Naive B cell (primary cell): ENCODE measurements at regions not wholly inside any gene's neighbourhood (a gene's known extent, or its start where the extent isn't known, plus 50 kb on each side); places are given as distances from the start of the nearest gene placed in this dataset.

Experiments used
- ATAC-seq, 2 donors: fragments of 150-1000 bp; cut with Tn5 transposase; 2 replicates each; pipeline ENCODE4 v1.10.0; 2021; ENCODE audit warnings: low read depth in 2 of 2, mild to moderate bottlenecking in 2 of 2, moderate library complexity in 2 of 2
- DNase-seq: peaks from one replicate; pipeline ENCODE4 v3.0.0; 2022
- H3K27ac Mint-ChIP-seq, 6 donors: one replicate each; pipeline ENCODE4 v1.8.0; 2020 to 2022; ENCODE audit warnings: mild to moderate bottlenecking in 6 of 6, mixed read lengths in 6 of 6, moderate library complexity in 5 of 6, inconsistent platforms in 2 of 6
- H3K27me3 Mint-ChIP-seq, 3 donors: one replicate each; pipeline ENCODE4 v1.8.0; 2021 to 2022; ENCODE audit warnings: mixed read lengths in 3 of 3, mild to moderate bottlenecking in 1 of 3
- H3K36me3 Mint-ChIP-seq, 2 donors: one replicate each; pipeline ENCODE4 v1.8.0; 2020 to 2022; ENCODE audit warnings: mixed read lengths in 2 of 2, inconsistent platforms in 1 of 2, mild to moderate bottlenecking in 1 of 2
- H3K4me1 Mint-ChIP-seq, 3 donors: one replicate each; pipeline ENCODE4 v1.8.0; 2020 to 2022; ENCODE audit warnings: mixed read lengths in 3 of 3, inconsistent platforms in 1 of 3, mild to moderate bottlenecking in 1 of 3, moderate library complexity in 1 of 3
- H3K4me3 Mint-ChIP-seq, 8 donors: one replicate each; pipeline ENCODE4 v1.8.0; 2020 to 2022; ENCODE audit warnings: mild to moderate bottlenecking in 8 of 8, mixed read lengths in 8 of 8, moderate library complexity in 8 of 8, inconsistent platforms in 2 of 8
- H3K9me3 Mint-ChIP-seq, 7 donors: one replicate each; pipeline ENCODE4 v1.8.0; 2020 to 2022; ENCODE audit warnings: mixed read lengths in 7 of 7, mild to moderate bottlenecking in 5 of 7, inconsistent platforms in 2 of 7, moderate library complexity in 1 of 7

DNA sequence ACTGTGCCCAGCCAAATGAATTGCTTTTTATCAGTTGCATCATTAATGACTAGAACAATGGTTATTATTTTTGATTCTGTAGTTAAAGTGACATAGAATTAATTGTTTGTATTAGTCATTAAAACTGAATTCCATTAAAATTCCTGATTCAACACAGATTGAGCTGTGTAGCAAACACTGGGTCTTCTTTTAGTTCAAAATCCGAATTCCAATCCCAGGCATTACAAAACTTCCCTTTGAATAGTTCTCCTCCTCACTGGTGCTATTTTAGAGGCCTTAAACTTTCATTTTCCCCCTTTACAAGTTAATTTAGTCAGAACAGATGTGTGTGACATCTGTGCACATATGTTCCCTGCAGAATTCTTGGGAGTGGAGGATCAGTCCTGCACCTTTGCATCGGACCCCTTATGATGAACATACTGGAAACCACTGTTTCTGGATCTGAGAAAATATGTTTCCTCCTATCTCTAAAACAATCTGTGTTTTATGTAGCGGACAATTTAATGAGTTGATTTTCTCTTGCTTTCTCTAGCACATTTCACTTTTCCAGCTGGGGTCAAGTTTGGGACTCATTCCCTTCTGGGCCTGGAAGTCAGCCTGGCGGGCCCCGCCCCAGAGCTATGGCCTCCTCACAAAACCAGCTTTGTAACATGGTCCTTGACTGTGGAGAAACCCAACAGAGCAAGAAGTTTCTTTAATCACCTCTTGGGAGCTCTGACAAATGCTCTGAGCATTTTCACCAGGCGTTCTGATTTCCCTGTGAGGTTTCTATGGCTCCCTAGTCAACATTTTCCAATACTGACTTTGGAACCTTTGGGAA is 87.9 kb upstream of the MAMDC2 start:
- Mint-ChIP-seq H3K27ac (no peak overlapping the region), H3K36me3 (peaks cover 0 to 2% of the 10 kb centered on the region in 2 donors), H3K9me3 (peaks cover 0 to 7% (median 3%) of the 10 kb centered on the region in 7 donors), H3K4me1 (no peaks in the 10 kb centered on the region), H3K27me3 (peaks cover 5 to 21% (median 11%) of the 10 kb centered on the region in 3 donors), H3K4me3 (no peak overlapping the region)
- ATAC-seq: no peak
- no peak for DNase-seq

DNA sequence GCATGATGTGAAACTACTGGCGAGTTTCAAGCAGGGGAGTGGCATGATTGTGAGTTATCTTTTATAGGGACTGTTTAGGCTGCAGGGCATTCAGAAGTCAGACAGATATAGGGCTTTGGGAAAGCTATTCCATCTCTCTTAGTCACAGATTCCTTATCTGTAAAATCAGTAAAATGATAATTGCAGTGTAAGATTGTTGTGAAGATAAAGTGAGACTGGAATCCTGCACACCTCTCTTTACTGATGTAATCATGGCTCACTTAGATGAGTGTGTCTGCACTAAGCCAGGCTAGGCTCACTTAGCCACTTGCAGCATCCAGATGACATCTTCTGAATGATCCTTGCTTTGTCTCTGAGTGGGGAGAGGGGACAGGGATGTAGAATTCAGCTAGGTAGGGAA is 81.8 kb upstream of the MAMDC2 start:
- H3K36me3 Mint-ChIP-seq: no peaks in the 10 kb centered on the region
- H3K27me3 Mint-ChIP-seq: peaks cover 9 to 22% (median 19%) of the 10 kb centered on the region in 3 donors
- ATAC-seq: no peak
- no peaks in the 10 kb centered on the region for H3K9me3 Mint-ChIP-seq
- no peak overlapping the region for H3K4me3 Mint-ChIP-seq
- H3K27ac Mint-ChIP-seq: no peak overlapping the region
- H3K4me1 Mint-ChIP-seq: no peaks in the 10 kb centered on the region
- DNase-seq: no peak

DNA sequence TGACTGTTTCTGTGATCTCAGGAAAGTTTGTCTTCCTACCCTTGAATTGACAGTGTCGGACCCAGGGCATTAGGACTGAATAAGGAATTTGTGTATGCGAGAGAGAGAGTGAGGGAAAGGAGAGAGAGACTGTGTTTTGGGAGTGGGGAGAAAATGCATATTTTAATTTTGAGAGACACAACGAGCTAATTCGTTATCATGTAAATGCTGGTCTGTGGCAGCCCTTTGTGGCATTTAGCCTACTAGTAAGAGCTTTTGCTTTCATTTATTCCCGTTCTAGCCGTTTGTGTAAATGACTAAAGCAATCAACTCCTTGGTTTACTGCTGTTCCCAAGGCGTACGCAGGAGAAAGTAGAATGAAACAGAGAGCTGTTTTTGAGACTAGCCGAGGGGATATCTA is 79.8 kb upstream of the MAMDC2 start:
- Mint-ChIP-seq H3K9me3 (no peaks in the 10 kb centered on the region), H3K27ac (no peak overlapping the region), H3K4me3 (no peak overlapping the region), H3K27me3 (peaks cover 13 to 22% (median 19%) of the 10 kb centered on the region in 3 donors), H3K36me3 (no peaks in the 10 kb centered on the region), H3K4me1 (no peaks in the 10 kb centered on the region)
- no peak for DNase-seq
- no peak for ATAC-seq

DNA sequence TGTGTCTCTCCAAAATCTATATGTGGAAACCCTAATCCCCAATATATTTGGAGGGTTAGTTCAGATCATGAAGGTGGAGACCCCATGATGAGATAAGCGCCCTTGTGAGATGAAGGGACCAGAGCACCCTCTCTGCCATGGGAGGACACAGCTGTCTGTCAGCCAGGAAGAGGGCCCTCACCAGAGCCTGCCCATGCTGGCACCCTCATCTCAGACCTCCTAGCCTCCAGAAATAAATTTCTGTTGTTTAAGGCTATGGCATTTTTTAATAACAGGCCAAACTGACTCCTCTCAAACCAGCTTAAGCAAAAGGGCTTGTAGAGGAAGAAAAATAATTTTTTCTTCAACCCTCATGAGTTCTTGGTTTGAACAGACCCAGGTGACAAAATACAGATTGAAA is 79.2 kb upstream of the MAMDC2 start:
- Mint-ChIP-seq H3K27me3 (peaks cover 15 to 22% (median 17%) of the 10 kb centered on the region in 3 donors), H3K9me3 (no peaks in the 10 kb centered on the region), H3K4me3 (no peak overlapping the region), H3K27ac (no peak overlapping the region), H3K4me1 (no peaks in the 10 kb centered on the region), H3K36me3 (no peaks in the 10 kb centered on the region)
- DNase-seq: no peak
- ATAC-seq: no peak

- DNase-seq (no peak), ATAC-seq (no peak)
- Mint-ChIP-seq H3K36me3 (no peaks in the 10 kb centered on the region), H3K4me1 (no peaks in the 10 kb centered on the region), H3K27me3 (peaks cover 11 to 22% (median 20%) of the 10 kb centered on the region in 3 donors), H3K4me3 (no peak overlapping the region), H3K9me3 (no peaks in the 10 kb centered on the region), H3K27ac (no peak overlapping the region)
These were observed 78.1 kb upstream of the MAMDC2 start for GRCh38 chr9:69965416-69966145.

DNA sequence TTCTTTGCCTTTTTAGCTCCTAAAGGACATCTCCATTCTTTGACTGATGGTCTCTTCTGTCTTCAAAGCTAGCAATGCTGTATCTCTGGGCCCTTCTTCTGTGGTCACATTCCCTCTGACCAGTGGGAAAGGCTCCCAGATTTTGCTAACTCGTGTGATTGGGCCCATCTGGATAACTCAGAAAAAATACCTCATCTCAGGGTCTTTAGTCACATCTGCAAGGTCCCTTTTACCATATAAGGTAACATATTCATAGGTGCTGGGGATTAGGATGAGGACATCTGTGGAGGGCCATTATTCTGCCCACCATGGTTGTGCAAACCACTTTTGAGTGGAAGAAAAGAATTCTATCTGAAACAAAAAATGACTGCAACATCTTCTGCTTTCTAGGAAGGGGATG is 76.3 kb upstream of the MAMDC2 start:
- H3K4me3 Mint-ChIP-seq: no peak overlapping the region
- H3K36me3 Mint-ChIP-seq: no peaks in the 10 kb centered on the region
- peak overlapping the region in 1 of 6 donors; percentile 22 for H3K27ac Mint-ChIP-seq

DNA sequence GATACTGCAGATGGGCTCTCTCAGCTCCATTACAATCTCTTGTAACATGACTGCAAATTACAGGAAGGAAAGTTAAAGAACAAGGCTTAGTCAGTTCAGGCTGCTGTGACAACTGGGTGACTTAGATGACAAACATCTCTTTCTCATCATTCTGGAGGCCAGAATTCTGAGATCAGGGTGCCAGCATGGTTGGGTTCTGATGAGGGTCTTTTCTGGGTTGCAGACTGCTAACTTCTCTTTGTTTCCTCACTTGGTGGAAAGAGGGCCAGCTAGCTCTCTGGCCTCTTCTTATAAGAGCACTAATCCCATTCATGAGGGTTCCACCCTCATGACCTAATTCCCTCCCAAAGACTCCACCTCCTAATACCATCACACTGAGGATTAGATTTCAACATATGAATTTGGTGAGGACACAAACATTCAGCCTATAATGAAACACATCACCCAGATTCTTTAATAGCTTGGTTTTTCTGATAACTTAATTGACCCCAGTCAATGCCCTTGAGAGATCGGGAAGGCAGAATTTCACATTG is 73.6 kb upstream of the MAMDC2 start:
- Mint-ChIP-seq H3K4me1 (no peaks in the 10 kb centered on the region), H3K36me3 (no peaks in the 10 kb centered on the region)

More for the DNA sequence above, 76.3 kb upstream of the MAMDC2 start:
- peaks cover 0 to 23% (median 17%) of the 10 kb centered on the region in 3 donors for H3K27me3 Mint-ChIP-seq
- no peaks in the 10 kb centered on the region for H3K4me1 Mint-ChIP-seq
- DNase-seq (no peak), ATAC-seq (no peak)
- no peaks in the 10 kb centered on the region for H3K9me3 Mint-ChIP-seq

GRCh38 chr9:69971643-69972449 is 71.8 kb upstream of the MAMDC2 start:
- peak in 1 of 2 donors; percentile 30 for ATAC-seq

More for the DNA sequence above, 73.6 kb upstream of the MAMDC2 start:
- peak overlapping the region in 1 of 6 donors; percentile 60 for H3K27ac Mint-ChIP-seq
- no peak overlapping the region for H3K4me3 Mint-ChIP-seq
- no peaks in the 10 kb centered on the region for H3K9me3 Mint-ChIP-seq
- ATAC-seq (no peak), DNase-seq (no peak)
- peaks cover 8 to 23% (median 11%) of the 10 kb centered on the region in 3 donors for H3K27me3 Mint-ChIP-seq

DNA sequence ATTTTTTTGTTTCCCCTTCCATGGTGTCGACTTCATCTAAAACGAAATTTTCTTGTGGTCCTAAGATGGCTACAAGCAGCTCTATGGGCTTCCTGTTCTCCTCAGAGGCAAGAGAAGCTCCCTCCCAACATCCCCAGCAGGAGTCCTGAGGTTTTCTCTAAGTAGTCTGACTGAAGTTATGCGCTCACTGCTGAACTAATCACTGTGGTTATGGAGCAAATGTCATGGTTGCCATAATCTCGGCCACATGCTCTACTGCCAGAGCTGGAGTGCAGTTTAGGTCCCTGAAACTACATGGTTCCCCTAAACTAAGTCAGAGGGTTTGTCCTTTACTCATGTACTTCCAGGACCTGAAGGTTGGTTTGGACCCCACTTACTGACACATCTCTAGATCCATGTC is 68.0 kb upstream of the MAMDC2 start:
- ATAC-seq (no peak), DNase-seq (no peak)
- H3K9me3 Mint-ChIP-seq: peaks cover 0 to 3% (median 0%) of the 10 kb centered on the region in 7 donors
- no peaks in the 10 kb centered on the region for H3K36me3 Mint-ChIP-seq
- H3K4me1 Mint-ChIP-seq: no peaks in the 10 kb centered on the region
- no peak overlapping the region for H3K4me3 Mint-ChIP-seq
- peaks cover 14 to 24% (median 21%) of the 10 kb centered on the region in 3 donors for H3K27me3 Mint-ChIP-seq
- no peak overlapping the region for H3K27ac Mint-ChIP-seq

More at GRCh38 chr9:69971643-69972449, 71.8 kb upstream of the MAMDC2 start:
- H3K9me3 Mint-ChIP-seq: no peaks in the 10 kb centered on the region
- peaks cover 15 to 24% (median 21%) of the 10 kb centered on the region in 3 donors for H3K27me3 Mint-ChIP-seq
- peak; percentile 15 for DNase-seq
- H3K27ac Mint-ChIP-seq: peak overlapping the region in 1 of 6 donors; percentile 33
- no peaks in the 10 kb centered on the region for H3K4me1 Mint-ChIP-seq
- H3K36me3 Mint-ChIP-seq: no peaks in the 10 kb centered on the region
- H3K4me3 Mint-ChIP-seq: no peak overlapping the region

DNA sequence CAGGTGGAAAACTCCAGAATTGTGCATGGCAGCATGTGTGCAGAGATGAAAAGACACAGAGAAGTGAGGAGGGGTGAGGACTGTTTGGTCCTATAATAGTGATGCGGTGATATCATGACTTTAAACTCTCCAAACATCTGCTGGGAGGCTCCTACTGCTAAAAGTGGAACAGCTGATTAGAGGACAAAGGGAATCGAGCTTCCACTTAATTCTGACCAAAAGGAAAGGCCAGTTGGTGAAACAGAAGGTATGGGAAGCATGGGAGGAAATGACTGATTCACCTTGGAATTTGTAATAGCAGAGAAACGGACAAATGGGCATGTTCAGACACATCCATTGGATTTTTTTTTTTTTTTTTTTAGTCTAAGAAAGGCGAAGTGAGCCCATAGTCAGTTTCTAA is 67.5 kb upstream of the MAMDC2 start:
- no peak overlapping the region for H3K4me3 Mint-ChIP-seq
- peaks cover 14 to 24% (median 21%) of the 10 kb centered on the region in 3 donors for H3K27me3 Mint-ChIP-seq
- H3K36me3 Mint-ChIP-seq: no peaks in the 10 kb centered on the region
- peaks cover 0 to 3% (median 0%) of the 10 kb centered on the region in 7 donors for H3K9me3 Mint-ChIP-seq
- H3K27ac Mint-ChIP-seq: no peak overlapping the region
- DNase-seq (no peak), ATAC-seq (no peak)
- H3K4me1 Mint-ChIP-seq: no peaks in the 10 kb centered on the region

GRCh38 chr9:69980041-69980440 is 63.6 kb upstream of the MAMDC2 start:
- H3K36me3 Mint-ChIP-seq: no peaks in the 10 kb centered on the region

DNA sequence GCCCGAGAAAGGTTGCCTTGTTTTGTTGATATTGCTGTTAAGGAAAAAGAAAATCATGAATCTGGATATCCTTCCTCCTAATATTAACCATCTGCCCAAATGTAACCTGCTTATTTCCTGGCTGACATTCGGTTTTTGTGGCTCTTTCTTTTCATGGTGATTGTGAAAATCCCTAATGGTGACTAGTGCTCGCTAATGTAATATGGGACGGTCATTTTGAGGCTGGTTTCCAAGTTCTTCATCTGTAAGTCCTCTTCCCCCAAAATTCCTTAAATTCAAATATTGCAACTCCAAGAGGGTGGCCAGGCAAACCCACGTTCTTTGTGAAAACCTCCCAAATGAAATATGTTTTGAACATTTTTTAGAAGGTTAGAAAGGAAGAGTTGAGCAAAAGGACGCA is 63.1 kb upstream of the MAMDC2 start:
- ATAC-seq (no peak), DNase-seq (no peak)
- no peak overlapping the region for H3K4me3 Mint-ChIP-seq
- H3K27me3 Mint-ChIP-seq: peaks cover 13 to 18% (median 14%) of the 10 kb centered on the region in 3 donors
- H3K36me3 Mint-ChIP-seq: no peaks in the 10 kb centered on the region
- H3K27ac Mint-ChIP-seq: no peak overlapping the region
- H3K9me3 Mint-ChIP-seq: peaks cover 0 to 3% (median 0%) of the 10 kb centered on the region in 7 donors
- no peaks in the 10 kb centered on the region for H3K4me1 Mint-ChIP-seq

More at GRCh38 chr9:69980041-69980440, 63.6 kb upstream of the MAMDC2 start:
- H3K4me1 Mint-ChIP-seq: no peaks in the 10 kb centered on the region
- no peak overlapping the region for H3K27ac Mint-ChIP-seq
- ATAC-seq (no peak), DNase-seq (no peak)
- H3K27me3 Mint-ChIP-seq: peaks cover 14 to 23% (median 16%) of the 10 kb centered on the region in 3 donors
- no peak overlapping the region for H3K4me3 Mint-ChIP-seq
- peaks cover 0 to 3% (median 0%) of the 10 kb centered on the region in 7 donors for H3K9me3 Mint-ChIP-seq
